GM12874 (cell line): ENCODE measurements at regions not wholly inside any gene's neighbourhood (a gene's known extent, or its start where the extent isn't known, plus 50 kb on each side); places are given as distances from the start of the nearest gene placed in this dataset.

Experiments used
- TF ChIP-seq, protein P1 (sequence below): IDR thresholded peaks from 2 replicates; pipeline ENCODE4 v1.5.1; 2011; ENCODE audit warnings: low read depth, mild to moderate bottlenecking, control low read depth, low read length, moderate library complexity; ENCODE audit not compliant: insufficient read depth

GRCh38 chr21:35225573-35225972 is 176.5 kb upstream of the RUNX1 start:
- TF ChIP-seq, protein P1, sequence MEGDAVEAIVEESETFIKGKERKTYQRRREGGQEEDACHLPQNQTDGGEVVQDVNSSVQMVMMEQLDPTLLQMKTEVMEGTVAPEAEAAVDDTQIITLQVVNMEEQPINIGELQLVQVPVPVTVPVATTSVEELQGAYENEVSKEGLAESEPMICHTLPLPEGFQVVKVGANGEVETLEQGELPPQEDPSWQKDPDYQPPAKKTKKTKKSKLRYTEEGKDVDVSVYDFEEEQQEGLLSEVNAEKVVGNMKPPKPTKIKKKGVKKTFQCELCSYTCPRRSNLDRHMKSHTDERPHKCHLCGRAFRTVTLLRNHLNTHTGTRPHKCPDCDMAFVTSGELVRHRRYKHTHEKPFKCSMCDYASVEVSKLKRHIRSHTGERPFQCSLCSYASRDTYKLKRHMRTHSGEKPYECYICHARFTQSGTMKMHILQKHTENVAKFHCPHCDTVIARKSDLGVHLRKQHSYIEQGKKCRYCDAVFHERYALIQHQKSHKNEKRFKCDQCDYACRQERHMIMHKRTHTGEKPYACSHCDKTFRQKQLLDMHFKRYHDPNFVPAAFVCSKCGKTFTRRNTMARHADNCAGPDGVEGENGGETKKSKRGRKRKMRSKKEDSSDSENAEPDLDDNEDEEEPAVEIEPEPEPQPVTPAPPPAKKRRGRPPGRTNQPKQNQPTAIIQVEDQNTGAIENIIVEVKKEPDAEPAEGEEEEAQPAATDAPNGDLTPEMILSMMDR = no peak

- TF ChIP-seq, protein P1 = no peak
Observed at GRCh38 chr21:35223480-35224156, 174.5 kb upstream of the RUNX1 start.

DNA sequence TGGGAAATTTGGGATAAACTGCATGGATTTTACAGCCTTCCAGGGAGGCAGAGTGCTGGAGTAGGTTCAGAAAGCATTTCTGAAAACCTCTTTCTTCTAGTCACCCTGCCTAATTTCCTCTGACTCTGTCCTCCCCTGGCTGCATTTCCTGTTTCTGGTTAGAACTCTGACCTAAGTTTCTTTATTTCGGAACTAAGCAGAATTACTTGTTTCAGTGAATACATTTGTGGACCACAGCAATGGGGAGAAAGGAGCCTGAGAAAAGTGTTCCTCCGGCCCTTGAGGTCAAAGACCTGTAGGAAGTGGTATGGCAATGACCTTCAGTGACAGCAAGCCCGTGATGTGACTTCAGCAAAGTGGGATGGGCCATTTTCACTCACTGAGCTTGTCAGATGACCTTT is 173.4 kb upstream of the RUNX1 start:
- TF ChIP-seq, protein P1 = no peak

GRCh38 chr21:35222021-35222420 is 172.9 kb upstream of the RUNX1 start:
- TF ChIP-seq, protein P1 = no peak

- TF ChIP-seq, protein P1 = no peak
Observed at GRCh38 chr21:35220301-35220700, 171.2 kb upstream of the RUNX1 start.

- TF ChIP-seq, protein P1 = no peak
Observed at GRCh38 chr21:35219719-35220118, 170.6 kb upstream of the RUNX1 start.

DNA sequence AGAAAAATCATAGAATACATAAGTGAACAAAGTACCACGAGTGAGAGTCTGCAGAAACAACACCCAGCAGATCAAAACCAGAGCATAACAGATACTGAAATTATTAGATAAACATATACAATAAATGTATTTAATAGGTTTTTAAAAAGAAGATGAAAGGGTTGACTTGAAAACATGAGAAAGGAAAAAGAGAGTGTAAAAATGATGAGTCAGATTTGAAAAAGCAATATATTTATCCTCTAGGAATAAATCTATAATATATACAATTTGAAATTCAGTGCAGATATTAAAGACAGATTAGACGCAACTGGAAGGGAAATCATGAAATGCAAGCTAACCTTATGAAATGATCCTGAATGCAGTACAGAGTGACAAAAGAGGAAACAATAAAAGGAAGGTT is 170.2 kb upstream of the RUNX1 start:
- TF ChIP-seq, protein P1 = no peak
